HL-60 (cell line): ENCODE measurements at regions not wholly inside any gene's neighbourhood (a gene's known extent, or its start where the extent isn't known, plus 50 kb on each side); places are given as distances from the start of the nearest gene placed in this dataset.

Experiments
- DNase-seq, 2 experiments: peaks; one replicate each; pipeline ENCODE4 v3.0.0-alpha.2; 2010 to 2020; ENCODE audit warnings: low read depth in 1 of 2, low spot score in 1 of 2
- H3K27ac ChIP-seq: fragments of 250-450 bp; sonication (Bioruptor Pico); replicated peaks from 2 replicates; pipeline ENCODE4 v1.5.1; 2020; ENCODE audit warnings: mild to moderate bottlenecking, moderate library complexity
- H3K27me3 ChIP-seq: fragments of 250-450 bp; sonication (Bioruptor Pico); 2 replicates; pipeline ENCODE4 v1.5.1; 2021; ENCODE audit warnings: mild to moderate bottlenecking, moderate library complexity; ENCODE audit not compliant: insufficient read depth, poor library complexity, severe bottlenecking
- H3K4me3 ChIP-seq: replicated peaks from 2 replicates; pipeline ENCODE4 v1.5.1; 2011; ENCODE audit warnings: mild to moderate bottlenecking, control low read depth, low read length; ENCODE audit not compliant: insufficient read depth
- GABPA ChIP-seq: IDR thresholded peaks from 2 replicates; pipeline ENCODE4 v1.6.1; 2012; ENCODE audit warnings: low read depth
- POLR2AphosphoS5 ChIP-seq: IDR thresholded peaks from 2 replicates; pipeline ENCODE4 v1.6.1; 2012; ENCODE audit warnings: low read depth
- SPI1 ChIP-seq: IDR thresholded peaks from 2 replicates; pipeline ENCODE4 v1.6.1; 2012; ENCODE audit warnings: low read depth, mild to moderate bottlenecking, borderline replicate concordance
- TF ChIP-seq, protein P1 (sequence below): IDR thresholded peaks from one replicate; pipeline ENCODE4 v1.5.1; 2011; ENCODE audit warnings: low read length, control low read depth, inconsistent platforms; ENCODE audit not compliant: insufficient read depth
- TF ChIP-seq, protein P2 (sequence below): IDR thresholded peaks from 2 replicates; pipeline ENCODE4 v1.6.1; 2012; ENCODE audit warnings: low read depth; ENCODE audit not compliant: insufficient replicate concordance

DNA sequence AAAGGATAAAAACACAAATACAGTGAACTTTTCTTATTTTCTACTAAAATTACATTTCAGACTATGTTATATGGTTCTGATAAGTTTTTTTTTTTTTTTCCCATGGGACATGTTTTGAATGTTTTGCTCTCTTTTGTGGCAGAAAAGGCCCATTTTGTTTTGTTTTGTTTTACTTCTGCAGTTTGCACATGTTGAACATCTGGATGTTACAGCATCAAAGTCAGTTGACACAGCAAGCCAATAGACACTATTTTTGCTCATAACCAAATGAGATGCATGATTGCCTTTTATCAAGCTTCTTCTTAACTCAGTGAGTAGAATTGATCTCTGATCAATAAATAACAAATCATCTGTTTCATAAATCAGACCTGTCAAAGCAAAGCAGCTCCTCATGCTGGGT, 904.2 kb downstream of the ADGRL2 start:
- TF ChIP-seq SPI1 = no peak
- TF ChIP-seq, protein P1, sequence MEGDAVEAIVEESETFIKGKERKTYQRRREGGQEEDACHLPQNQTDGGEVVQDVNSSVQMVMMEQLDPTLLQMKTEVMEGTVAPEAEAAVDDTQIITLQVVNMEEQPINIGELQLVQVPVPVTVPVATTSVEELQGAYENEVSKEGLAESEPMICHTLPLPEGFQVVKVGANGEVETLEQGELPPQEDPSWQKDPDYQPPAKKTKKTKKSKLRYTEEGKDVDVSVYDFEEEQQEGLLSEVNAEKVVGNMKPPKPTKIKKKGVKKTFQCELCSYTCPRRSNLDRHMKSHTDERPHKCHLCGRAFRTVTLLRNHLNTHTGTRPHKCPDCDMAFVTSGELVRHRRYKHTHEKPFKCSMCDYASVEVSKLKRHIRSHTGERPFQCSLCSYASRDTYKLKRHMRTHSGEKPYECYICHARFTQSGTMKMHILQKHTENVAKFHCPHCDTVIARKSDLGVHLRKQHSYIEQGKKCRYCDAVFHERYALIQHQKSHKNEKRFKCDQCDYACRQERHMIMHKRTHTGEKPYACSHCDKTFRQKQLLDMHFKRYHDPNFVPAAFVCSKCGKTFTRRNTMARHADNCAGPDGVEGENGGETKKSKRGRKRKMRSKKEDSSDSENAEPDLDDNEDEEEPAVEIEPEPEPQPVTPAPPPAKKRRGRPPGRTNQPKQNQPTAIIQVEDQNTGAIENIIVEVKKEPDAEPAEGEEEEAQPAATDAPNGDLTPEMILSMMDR = no peak
- TF ChIP-seq, protein P2, sequence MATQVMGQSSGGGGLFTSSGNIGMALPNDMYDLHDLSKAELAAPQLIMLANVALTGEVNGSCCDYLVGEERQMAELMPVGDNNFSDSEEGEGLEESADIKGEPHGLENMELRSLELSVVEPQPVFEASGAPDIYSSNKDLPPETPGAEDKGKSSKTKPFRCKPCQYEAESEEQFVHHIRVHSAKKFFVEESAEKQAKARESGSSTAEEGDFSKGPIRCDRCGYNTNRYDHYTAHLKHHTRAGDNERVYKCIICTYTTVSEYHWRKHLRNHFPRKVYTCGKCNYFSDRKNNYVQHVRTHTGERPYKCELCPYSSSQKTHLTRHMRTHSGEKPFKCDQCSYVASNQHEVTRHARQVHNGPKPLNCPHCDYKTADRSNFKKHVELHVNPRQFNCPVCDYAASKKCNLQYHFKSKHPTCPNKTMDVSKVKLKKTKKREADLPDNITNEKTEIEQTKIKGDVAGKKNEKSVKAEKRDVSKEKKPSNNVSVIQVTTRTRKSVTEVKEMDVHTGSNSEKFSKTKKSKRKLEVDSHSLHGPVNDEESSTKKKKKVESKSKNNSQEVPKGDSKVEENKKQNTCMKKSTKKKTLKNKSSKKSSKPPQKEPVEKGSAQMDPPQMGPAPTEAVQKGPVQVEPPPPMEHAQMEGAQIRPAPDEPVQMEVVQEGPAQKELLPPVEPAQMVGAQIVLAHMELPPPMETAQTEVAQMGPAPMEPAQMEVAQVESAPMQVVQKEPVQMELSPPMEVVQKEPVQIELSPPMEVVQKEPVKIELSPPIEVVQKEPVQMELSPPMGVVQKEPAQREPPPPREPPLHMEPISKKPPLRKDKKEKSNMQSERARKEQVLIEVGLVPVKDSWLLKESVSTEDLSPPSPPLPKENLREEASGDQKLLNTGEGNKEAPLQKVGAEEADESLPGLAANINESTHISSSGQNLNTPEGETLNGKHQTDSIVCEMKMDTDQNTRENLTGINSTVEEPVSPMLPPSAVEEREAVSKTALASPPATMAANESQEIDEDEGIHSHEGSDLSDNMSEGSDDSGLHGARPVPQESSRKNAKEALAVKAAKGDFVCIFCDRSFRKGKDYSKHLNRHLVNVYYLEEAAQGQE = no peak
- Histone ChIP-seq H3K4me3 (no peak overlapping the region), H3K27me3 (no peaks in the 10 kb centered on the region), H3K27ac (no peak overlapping the region)
- no peak for DNase-seq

DNA sequence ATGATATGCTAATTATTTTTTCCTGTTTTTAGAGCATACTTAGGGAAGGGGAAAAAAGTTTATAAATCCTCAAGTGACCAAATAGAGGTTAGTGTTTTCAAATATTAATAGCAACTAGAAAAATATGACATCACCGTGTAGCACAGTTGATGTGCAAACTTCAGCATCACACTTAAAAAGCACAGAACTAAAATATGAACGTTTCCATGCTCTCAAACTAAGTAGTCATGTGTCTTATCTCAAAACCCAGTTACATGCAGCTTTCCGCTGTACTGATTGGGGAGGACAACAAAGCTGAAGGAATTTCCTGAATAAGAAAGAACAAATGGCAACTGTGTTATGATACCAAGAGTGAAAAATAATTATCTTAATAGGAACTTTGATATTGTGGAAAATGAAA, 903.7 kb downstream of the ADGRL2 start:
- TF ChIP-seq POLR2AphosphoS5 (no peak), SPI1 (no peak), GABPA (no peak)
- TF ChIP-seq, protein P1 = no peak
- TF ChIP-seq, protein P2 = no peak
- Histone ChIP-seq H3K27ac (no peak overlapping the region), H3K27me3 (no peaks in the 10 kb centered on the region), H3K4me3 (no peak overlapping the region)
- no peak for DNase-seq

- no peak overlapping the region for H3K4me3 ChIP-seq
- no peak for DNase-seq
- TF ChIP-seq SPI1 = no peak
- TF ChIP-seq GABPA = no peak
- no peak for TF ChIP-seq POLR2AphosphoS5
- TF ChIP-seq, protein P1 = no peak
- TF ChIP-seq, protein P2 = no peak
These were observed 903.2 kb downstream of the ADGRL2 start for GRCh38 chr1:82703951-82704350.

More at GRCh38 chr1:82703951-82704350, 903.2 kb downstream of the ADGRL2 start:
- no peak overlapping the region for H3K27ac ChIP-seq
- H3K27me3 ChIP-seq = no peaks in the 10 kb centered on the region
